ENCODE measurements at regions not wholly inside any gene's neighbourhood (a gene's known extent, or its start where the extent isn't known, plus 50 kb on each side); places are given as distances from the start of the nearest gene placed in this dataset.

- ATAC-seq (no peak), DNase-seq (no peak)
- TF ChIP-seq, protein P1, sequence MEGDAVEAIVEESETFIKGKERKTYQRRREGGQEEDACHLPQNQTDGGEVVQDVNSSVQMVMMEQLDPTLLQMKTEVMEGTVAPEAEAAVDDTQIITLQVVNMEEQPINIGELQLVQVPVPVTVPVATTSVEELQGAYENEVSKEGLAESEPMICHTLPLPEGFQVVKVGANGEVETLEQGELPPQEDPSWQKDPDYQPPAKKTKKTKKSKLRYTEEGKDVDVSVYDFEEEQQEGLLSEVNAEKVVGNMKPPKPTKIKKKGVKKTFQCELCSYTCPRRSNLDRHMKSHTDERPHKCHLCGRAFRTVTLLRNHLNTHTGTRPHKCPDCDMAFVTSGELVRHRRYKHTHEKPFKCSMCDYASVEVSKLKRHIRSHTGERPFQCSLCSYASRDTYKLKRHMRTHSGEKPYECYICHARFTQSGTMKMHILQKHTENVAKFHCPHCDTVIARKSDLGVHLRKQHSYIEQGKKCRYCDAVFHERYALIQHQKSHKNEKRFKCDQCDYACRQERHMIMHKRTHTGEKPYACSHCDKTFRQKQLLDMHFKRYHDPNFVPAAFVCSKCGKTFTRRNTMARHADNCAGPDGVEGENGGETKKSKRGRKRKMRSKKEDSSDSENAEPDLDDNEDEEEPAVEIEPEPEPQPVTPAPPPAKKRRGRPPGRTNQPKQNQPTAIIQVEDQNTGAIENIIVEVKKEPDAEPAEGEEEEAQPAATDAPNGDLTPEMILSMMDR (IDR thresholded peaks at IDR 0.05): no peak
- Histone ChIP-seq H3K36me3 (no peaks in the 10 kb centered on the region), H3K4me1 (peaks cover 11% of the 10 kb centered on the region), H3K9me3 (no peaks in the 10 kb centered on the region), H3K4me3 (no peak overlapping the region), H3K27me3 (ENCODE audit: low read depth) (peaks cover 22% of the 10 kb centered on the region), H3K27ac (no peak overlapping the region)
- intact Hi-C loops (cut with DNase I): no loop called here
Measured at GRCh38 chr14:103186909-103187586, 63.8 kb downstream of the TNFAIP2 start.

DNA sequence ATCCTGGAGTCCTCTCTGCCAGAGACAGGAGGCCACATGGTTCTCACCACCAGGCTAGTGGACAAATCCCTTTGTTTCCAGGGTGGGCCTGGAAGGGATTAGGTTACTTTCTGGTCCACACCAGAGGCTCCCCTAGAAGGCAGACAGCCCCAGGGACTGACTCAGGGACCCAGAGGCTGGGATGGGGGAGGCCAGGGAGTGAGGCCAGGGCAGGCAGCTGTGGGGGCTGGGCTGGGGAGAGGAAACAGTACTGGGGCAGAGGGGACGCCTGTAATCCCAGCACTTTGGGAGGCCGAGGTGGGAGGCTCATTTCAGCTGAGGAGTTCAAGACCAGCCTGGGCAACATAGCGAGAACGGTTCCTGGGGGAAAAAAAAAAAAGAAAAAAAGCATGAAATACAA is 64.7 kb downstream of the TNFAIP2 start:
- no peak for ATAC-seq
- no peak overlapping the region for H3K27ac ChIP-seq
- peaks cover 22% of the 10 kb centered on the region for H3K27me3 ChIP-seq (ENCODE audit: low read depth)
- DNase-seq: no peak
- TF ChIP-seq, protein P1 (IDR thresholded peaks at IDR 0.05): no peak
- no peaks in the 10 kb centered on the region for H3K9me3 ChIP-seq
- H3K4me3 ChIP-seq: no peak overlapping the region
- peaks cover 11% of the 10 kb centered on the region for H3K4me1 ChIP-seq
- intact Hi-C loops (cut with DNase I): no loop called here
- no peaks in the 10 kb centered on the region for H3K36me3 ChIP-seq

DNA sequence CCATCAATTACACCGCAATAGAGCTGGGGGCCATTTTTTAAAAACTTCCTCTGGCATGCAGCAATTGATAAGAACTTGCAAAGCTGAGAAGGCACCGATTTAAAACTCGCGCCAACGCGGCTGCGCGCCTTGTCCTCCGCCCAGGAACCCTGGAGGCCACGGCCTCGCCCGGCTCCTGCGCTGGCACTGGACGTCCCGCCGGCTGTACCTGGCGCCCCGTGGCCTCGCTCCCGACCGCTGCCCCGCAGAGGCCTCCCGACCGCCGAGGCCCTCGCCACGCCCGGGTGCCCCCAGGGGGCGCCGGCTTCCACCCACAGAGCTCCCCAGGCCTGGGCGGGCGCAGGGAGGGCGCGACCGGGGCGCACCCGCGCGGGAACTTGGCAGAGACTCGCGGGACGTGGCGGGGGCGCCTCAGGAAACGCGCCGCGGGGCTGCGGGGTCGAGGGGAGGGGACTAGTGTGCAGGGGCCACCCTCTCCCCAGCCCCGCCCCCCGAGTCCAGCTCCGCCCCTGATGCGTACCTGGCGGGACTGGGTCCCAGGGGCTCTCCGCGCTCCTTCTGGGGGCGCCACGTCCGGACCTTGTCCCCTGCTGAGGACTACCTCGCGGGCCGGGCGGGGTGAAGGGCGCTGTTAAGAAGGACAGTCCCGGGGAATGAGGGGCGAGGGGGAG is 65.7 kb downstream of the TNFAIP2 start:
- Histone ChIP-seq H3K4me3 (peak overlapping the region; percentile 45), H3K27me3 (ENCODE audit: low read depth) (peaks cover 22% of the 10 kb centered on the region), H3K36me3 (no peaks in the 10 kb centered on the region), H3K4me1 (peaks cover 17% of the 10 kb centered on the region), H3K9me3 (no peaks in the 10 kb centered on the region), H3K27ac (no peak overlapping the region)
- ATAC-seq: peak; percentile 70 to 77
- DNase-seq: peak; percentile 51
- TF ChIP-seq, protein P1 (IDR thresholded peaks at IDR 0.05): peak; percentile 36
- intact Hi-C loops (cut with DNase I): no loop called here

DNA sequence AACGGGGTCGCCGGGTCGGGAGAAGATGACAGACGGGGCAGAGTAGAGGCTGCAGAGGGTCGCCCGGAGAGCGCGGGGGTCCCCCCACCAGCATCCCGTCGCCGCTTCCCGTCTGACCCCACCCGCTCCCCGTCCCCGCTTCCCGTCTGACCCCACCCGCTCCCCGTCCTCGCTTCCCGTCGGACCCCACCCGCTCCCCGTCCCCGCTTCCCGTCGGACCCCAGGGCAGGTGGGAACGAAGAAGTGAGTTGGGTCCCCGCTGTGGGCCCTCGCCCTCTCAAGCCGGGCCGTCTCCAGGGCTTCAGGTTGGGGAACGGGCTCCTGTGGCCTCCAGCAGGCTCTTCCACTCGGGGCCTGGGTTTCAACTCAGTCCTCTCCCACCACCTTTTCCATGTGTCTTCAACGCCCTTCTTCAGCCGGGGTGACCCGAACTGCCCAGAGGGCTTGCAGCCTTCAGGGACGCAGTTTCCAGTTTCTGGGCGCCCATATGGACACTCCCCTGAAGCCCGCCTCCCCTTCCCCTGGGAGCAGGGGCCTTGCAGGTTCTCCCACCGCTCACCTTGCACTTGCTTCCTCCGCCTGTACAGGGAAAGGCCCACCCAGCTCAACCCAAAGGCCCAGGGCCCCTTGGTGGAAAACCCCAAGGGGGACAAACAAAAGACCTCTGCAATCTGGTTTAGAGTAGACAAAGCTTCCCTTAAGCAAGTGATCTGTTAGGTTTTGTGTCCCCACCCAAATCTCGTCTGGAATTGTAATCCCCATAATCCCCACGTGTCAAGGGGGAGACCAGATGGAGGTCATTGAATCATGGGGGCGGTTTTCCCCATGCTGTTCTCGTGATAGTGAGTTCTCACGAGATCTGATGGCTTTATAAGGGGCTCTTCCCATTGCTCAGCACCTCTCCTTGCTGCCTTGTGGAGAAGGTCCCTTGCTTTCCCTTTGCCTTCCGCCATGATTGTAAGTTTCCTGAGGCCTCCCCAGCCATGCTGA is 66.5 kb downstream of the TNFAIP2 start:
- intact Hi-C loops (cut with DNase I): no loop called here
- peaks cover 25% of the 10 kb centered on the region for H3K4me1 ChIP-seq

GRCh38 chr14:103190741-103191140 is 67.5 kb downstream of the TNFAIP2 start:
- H3K36me3 ChIP-seq: no peaks in the 10 kb centered on the region
- DNase-seq: no peak
- no peak for ATAC-seq
- no peak overlapping the region for H3K4me3 ChIP-seq
- H3K4me1 ChIP-seq: peaks cover 27% of the 10 kb centered on the region
- no peaks in the 10 kb centered on the region for H3K9me3 ChIP-seq
- H3K27me3 ChIP-seq (ENCODE audit: low read depth): peaks cover 22% of the 10 kb centered on the region
- intact Hi-C loops (cut with DNase I): no loop called here
- no peak overlapping the region for H3K27ac ChIP-seq
- TF ChIP-seq, protein P1 (IDR thresholded peaks at IDR 0.05): no peak

More for the DNA sequence above, 66.5 kb downstream of the TNFAIP2 start:
- Histone ChIP-seq H3K9me3 (no peaks in the 10 kb centered on the region), H3K36me3 (no peaks in the 10 kb centered on the region), H3K27ac (no peak overlapping the region), H3K4me3 (peak overlapping the region; percentile 45), H3K27me3 (ENCODE audit: low read depth) (peaks cover 22% of the 10 kb centered on the region)
- peak in 1 of 2 donors; percentile 9 for ATAC-seq
- TF ChIP-seq, protein P1 (IDR thresholded peaks at IDR 0.05): no peak
- no peak for DNase-seq
